GM13976 (cell line): ENCODE measurements at regions not wholly inside any gene's neighbourhood (a gene's known extent, or its start where the extent isn't known, plus 50 kb on each side); places are given as distances from the start of the nearest gene placed in this dataset.
A peak's percentile ranks its signal among the peaks of the same experiment; 100 is the strongest.

ENCODE experiments used
- DNase-seq: peaks from one replicate; pipeline ENCODE4 v3.0.0; 2012; ENCODE audit warnings: low spot score
- in situ Hi-C: fragments of 300-500 bp; cut with MboI; formaldehyde crosslinking; loops from one replicate; pipeline ENCODE4 v1.12.0; 2022; ENCODE audit warnings: low sequenced_read_pairs, mixed read lengths, inconsistent platforms; ENCODE audit not compliant: unreplicated experiment
- TF ChIP-seq, protein P1 (sequence below): IDR thresholded peaks from 2 replicates; pipeline ENCODE4 v1.5.1; 2012; ENCODE audit warnings: borderline replicate concordance, mild to moderate bottlenecking; ENCODE audit not compliant: insufficient read depth; ENCODE audit errors: extremely low read depth, missing control alignments, control extremely low read depth

DNA sequence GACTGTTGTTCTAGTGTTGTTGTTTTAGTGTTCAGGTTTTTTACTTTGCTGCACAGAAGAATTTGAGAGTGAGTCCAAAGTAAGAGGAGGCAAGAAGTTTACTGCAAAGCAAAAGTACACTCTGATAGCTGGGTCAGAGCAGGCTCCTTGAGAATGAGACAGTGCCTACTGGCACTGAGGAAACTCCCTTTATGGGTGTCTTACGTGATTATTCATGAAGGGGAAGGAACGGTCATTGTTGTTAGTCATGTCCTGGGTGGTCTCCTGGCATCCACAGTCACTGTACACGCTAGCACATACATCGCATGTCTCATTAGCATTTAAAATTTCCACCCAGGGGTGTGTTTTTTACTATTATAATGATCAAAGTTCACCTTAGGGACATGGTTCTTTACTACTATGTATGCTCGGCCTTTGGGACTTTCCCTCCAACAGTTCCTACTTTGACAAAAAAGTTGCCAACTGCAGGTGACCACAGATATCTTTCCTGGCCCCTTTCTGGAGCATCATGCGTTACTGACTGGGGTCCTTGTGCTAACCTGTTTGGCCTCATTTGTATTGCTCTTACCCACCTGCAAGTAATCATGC is 688.9 kb upstream of the AMOT start:
- in situ Hi-C loops, result no loop called here
- no peak for DNase-seq
- TF ChIP-seq, protein P1, sequence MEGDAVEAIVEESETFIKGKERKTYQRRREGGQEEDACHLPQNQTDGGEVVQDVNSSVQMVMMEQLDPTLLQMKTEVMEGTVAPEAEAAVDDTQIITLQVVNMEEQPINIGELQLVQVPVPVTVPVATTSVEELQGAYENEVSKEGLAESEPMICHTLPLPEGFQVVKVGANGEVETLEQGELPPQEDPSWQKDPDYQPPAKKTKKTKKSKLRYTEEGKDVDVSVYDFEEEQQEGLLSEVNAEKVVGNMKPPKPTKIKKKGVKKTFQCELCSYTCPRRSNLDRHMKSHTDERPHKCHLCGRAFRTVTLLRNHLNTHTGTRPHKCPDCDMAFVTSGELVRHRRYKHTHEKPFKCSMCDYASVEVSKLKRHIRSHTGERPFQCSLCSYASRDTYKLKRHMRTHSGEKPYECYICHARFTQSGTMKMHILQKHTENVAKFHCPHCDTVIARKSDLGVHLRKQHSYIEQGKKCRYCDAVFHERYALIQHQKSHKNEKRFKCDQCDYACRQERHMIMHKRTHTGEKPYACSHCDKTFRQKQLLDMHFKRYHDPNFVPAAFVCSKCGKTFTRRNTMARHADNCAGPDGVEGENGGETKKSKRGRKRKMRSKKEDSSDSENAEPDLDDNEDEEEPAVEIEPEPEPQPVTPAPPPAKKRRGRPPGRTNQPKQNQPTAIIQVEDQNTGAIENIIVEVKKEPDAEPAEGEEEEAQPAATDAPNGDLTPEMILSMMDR, result no peak

GRCh38 chrX:113522814-113523213 is 682.2 kb upstream of the AMOT start:
- in situ Hi-C loops, result no loop called here
- TF ChIP-seq, protein P1, result no peak
- DNase-seq, result peak; percentile 10

- in situ Hi-C loops, result no loop called here
- no peak for DNase-seq
- TF ChIP-seq, protein P1, result no peak
These were observed 674.3 kb upstream of the AMOT start for GRCh38 chrX:113514906-113515305.

GRCh38 chrX:113512700-113513395 is 672.2 kb upstream of the AMOT start:
- in situ Hi-C loops, result no loop called here
- no peak for DNase-seq
- TF ChIP-seq, protein P1, result no peak

DNA sequence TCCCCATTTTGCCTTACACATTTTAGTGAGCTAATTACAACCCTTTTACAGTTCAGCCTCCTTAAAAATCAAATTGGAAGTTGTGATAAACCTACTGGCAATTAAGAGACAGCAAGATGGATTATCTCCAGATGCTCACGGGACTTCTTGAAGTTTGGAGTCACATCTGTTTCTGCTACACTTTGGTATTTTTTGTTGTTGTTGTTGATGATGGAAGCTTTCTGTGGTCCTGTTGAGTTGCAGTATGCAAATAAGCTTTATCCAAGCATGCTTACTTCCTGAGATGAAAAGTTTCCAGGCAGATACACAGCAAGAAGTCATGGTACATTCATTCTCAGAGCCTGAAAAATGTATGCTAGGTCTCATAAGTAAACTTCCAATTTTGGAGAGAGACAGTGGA is 670.0 kb upstream of the AMOT start:
- in situ Hi-C loops, result no loop called here
- no peak for DNase-seq
- TF ChIP-seq, protein P1, result no peak

GRCh38 chrX:113492895-113493294 is 652.3 kb upstream of the AMOT start:
- TF ChIP-seq, protein P1, result no peak
- DNase-seq, result no peak
- in situ Hi-C loops, result no loop called here
